MM.1S (cell line): ENCODE measurements at regions not wholly inside any gene's neighbourhood (a gene's known extent, or its start where the extent isn't known, plus 50 kb on each side); places are given as distances from the start of the nearest gene placed in this dataset.

ENCODE experiments used
- EZH2 ChIP-seq: fragments of 300-600 bp; sonication (generic); optimal IDR thresholded peaks from 2 replicates; pipeline ENCODE3; 2017; ENCODE audit warnings: low read depth, mild to moderate bottlenecking, antibody characterized with exemption, low read length, mixed read lengths
- EZH2phosphoT487 ChIP-seq: fragments of 300-600 bp; sonication (generic); IDR thresholded peaks from 2 replicates; pipeline ENCODE4 v1.6.1; 2018; ENCODE audit warnings: antibody characterized with exemption, low read length
- TF ChIP-seq, protein P1 (sequence below): fragments of 300-600 bp; sonication (generic); IDR thresholded peaks from 2 replicates; pipeline ENCODE4 v1.5.1; 2016; ENCODE audit warnings: antibody characterized with exemption, low read length, mixed read lengths

GRCh38 chr2:215773728-215774127 lies 239.6 kb downstream of the MREG start:
- TF ChIP-seq, protein P1, sequence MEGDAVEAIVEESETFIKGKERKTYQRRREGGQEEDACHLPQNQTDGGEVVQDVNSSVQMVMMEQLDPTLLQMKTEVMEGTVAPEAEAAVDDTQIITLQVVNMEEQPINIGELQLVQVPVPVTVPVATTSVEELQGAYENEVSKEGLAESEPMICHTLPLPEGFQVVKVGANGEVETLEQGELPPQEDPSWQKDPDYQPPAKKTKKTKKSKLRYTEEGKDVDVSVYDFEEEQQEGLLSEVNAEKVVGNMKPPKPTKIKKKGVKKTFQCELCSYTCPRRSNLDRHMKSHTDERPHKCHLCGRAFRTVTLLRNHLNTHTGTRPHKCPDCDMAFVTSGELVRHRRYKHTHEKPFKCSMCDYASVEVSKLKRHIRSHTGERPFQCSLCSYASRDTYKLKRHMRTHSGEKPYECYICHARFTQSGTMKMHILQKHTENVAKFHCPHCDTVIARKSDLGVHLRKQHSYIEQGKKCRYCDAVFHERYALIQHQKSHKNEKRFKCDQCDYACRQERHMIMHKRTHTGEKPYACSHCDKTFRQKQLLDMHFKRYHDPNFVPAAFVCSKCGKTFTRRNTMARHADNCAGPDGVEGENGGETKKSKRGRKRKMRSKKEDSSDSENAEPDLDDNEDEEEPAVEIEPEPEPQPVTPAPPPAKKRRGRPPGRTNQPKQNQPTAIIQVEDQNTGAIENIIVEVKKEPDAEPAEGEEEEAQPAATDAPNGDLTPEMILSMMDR = no peak
- TF ChIP-seq EZH2 (no peak), EZH2phosphoT487 (no peak)
